Mesenchymal stem cell (in vitro differentiated cells and primary cell): ENCODE measurements at regions not wholly inside any gene's neighbourhood (a gene's known extent, or its start where the extent isn't known, plus 50 kb on each side); places are given as distances from the start of the nearest gene placed in this dataset.

Source experiments
- DNase-seq: peaks from one replicate; pipeline ENCODE4 v3.0.0-alpha.2; 2013
- H2AFZ ChIP-seq: one replicate; pipeline ENCODE4 v1.6.1; 2013; ENCODE audit warnings: low read depth, mild to moderate bottlenecking, control low read depth, inconsistent platforms, low read length, moderate library complexity
- H2AK5ac ChIP-seq: 2 replicates; pipeline ENCODE4 v1.6.1; 2013; ENCODE audit warnings: low read length, moderate library complexity, mild to moderate bottlenecking, inconsistent platforms; ENCODE audit not compliant: severe bottlenecking
- H2BK120ac ChIP-seq: one replicate; pipeline ENCODE4 v1.6.1; 2013; ENCODE audit warnings: low read depth, mild to moderate bottlenecking, inconsistent platforms, low read length, moderate library complexity
- H2BK12ac ChIP-seq, 2 experiments: one replicate each; pipeline ENCODE4 v1.6.1; 2013; ENCODE audit warnings: inconsistent platforms in 2 of 2, low read length in 2 of 2, mild to moderate bottlenecking in 2 of 2, moderate library complexity in 2 of 2, control low read depth in 1 of 2
- H2BK15ac ChIP-seq: one replicate; pipeline ENCODE4 v1.6.1; 2013; ENCODE audit warnings: mild to moderate bottlenecking, low read depth, inconsistent platforms; ENCODE audit not compliant: poor library complexity, severe bottlenecking
- H2BK5ac ChIP-seq: 2 replicates; pipeline ENCODE4 v1.6.1; 2013; ENCODE audit warnings: low read depth, mild to moderate bottlenecking, low read length, control low read depth, inconsistent platforms; ENCODE audit not compliant: poor library complexity, severe bottlenecking
- H3K14ac ChIP-seq, 2 experiments: one replicate each; pipeline ENCODE4 v1.6.1; 2013; ENCODE audit warnings: inconsistent platforms in 2 of 2, low read length in 2 of 2, control low read depth in 1 of 2, mild to moderate bottlenecking in 1 of 2, moderate library complexity in 1 of 2
- H3K18ac ChIP-seq, 2 experiments: one replicate each; pipeline ENCODE4 v1.6.1; 2013; ENCODE audit warnings: inconsistent platforms in 2 of 2, low read length in 2 of 2, control low read depth in 1 of 2, low read depth in 1 of 2, mild to moderate bottlenecking in 1 of 2
- H3K23ac ChIP-seq, 2 experiments: one replicate each; pipeline ENCODE4 v1.6.1; 2013; ENCODE audit warnings: inconsistent platforms in 2 of 2, low read length in 2 of 2, mild to moderate bottlenecking in 2 of 2, moderate library complexity in 2 of 2, control low read depth in 1 of 2
- H3K27ac ChIP-seq: 2 replicates; pipeline ENCODE4 v1.5.1; 2013; ENCODE audit warnings: mild to moderate bottlenecking, moderate library complexity, low read length, control low read depth, inconsistent platforms; ENCODE audit not compliant: poor library complexity, severe bottlenecking
- H3K27me3 ChIP-seq, 2 experiments: 2 replicates each; pipeline versions ENCODE4 v1.6.1 to v1.7.0; 2013; ENCODE audit warnings: low read length in 2 of 2, mild to moderate bottlenecking in 2 of 2, moderate library complexity in 2 of 2, control low read depth in 1 of 2, inconsistent platforms in 1 of 2; ENCODE audit not compliant: control insufficient read depth in 1 of 2, insufficient read depth in 1 of 2
- H3K36me3 ChIP-seq, 2 experiments: 2 replicates each; pipeline versions ENCODE4 v1.6.1 to v1.7.0; 2013; ENCODE audit warnings: low read length in 2 of 2, control low read depth in 1 of 2, inconsistent platforms in 1 of 2, low read depth in 1 of 2, mild to moderate bottlenecking in 1 of 2; ENCODE audit not compliant: insufficient read depth in 2 of 2, control insufficient read depth in 1 of 2
- H3K4ac ChIP-seq, 2 experiments: one replicate each; pipeline ENCODE4 v1.6.1; 2013; ENCODE audit warnings: inconsistent platforms in 2 of 2, low read length in 2 of 2, mild to moderate bottlenecking in 2 of 2, moderate library complexity in 2 of 2, control low read depth in 1 of 2, low read depth in 1 of 2
- H3K4me1 ChIP-seq: 2 replicates; pipeline ENCODE4 v1.6.1; 2013; ENCODE audit warnings: low read depth, low read length, control low read depth; ENCODE audit not compliant: control insufficient read depth, insufficient read depth
- H3K4me2 ChIP-seq: 2 replicates; pipeline ENCODE4 v1.6.1; 2013; ENCODE audit warnings: low read length, mild to moderate bottlenecking, inconsistent platforms; ENCODE audit not compliant: poor library complexity, severe bottlenecking
- H3K4me3 ChIP-seq, 2 experiments: 2 replicates each; pipeline versions ENCODE4 v1.5.1 to v1.7.0; 2013; ENCODE audit warnings: low read length in 2 of 2, mild to moderate bottlenecking in 2 of 2, control low read depth in 1 of 2, low read depth in 1 of 2; ENCODE audit not compliant: insufficient read depth in 1 of 2
- H3K79me1 ChIP-seq: replicated peaks from 2 replicates; pipeline ENCODE4 v1.6.1; 2013; ENCODE audit warnings: mild to moderate bottlenecking, control low read depth, low read length, inconsistent platforms; ENCODE audit not compliant: poor library complexity, severe bottlenecking
- H3K9ac ChIP-seq: 2 replicates; pipeline ENCODE4 v1.7.0; 2013; ENCODE audit warnings: mild to moderate bottlenecking, low read length, moderate library complexity
- H3K9me3 ChIP-seq: 2 replicates; pipeline ENCODE4 v1.7.0; 2013; ENCODE audit warnings: mild to moderate bottlenecking, low read length; ENCODE audit not compliant: control insufficient read depth
- H4K8ac ChIP-seq: one replicate; pipeline ENCODE4 v1.6.1; 2013; ENCODE audit warnings: inconsistent platforms, mild to moderate bottlenecking, low read length, moderate library complexity
- H4K91ac ChIP-seq: one replicate; pipeline ENCODE4 v1.6.1; 2013; ENCODE audit warnings: mild to moderate bottlenecking, low read length, inconsistent platforms
- WGBS: methylation state at CpG from one replicate; pipeline ENCODE4 v1.1.7; 2013; ENCODE audit warnings: mixed read lengths; 5-methylcytosine and 5-hydroxymethylcytosine counted together

GRCh38 chr9:2297771-2298170, 282.6 kb downstream of the SMARCA2 start:
- H3K79me1 ChIP-seq = no peaks in the 10 kb centered on the region
- H3K9me3 ChIP-seq = no peaks in the 10 kb centered on the region
- no peak overlapping the region for H2BK5ac ChIP-seq
- H3K27ac ChIP-seq = no peak overlapping the region
- 69% methylated on average over 1 of the region's 1 CpG for WGBS
- H2BK15ac ChIP-seq = no peak overlapping the region
- no peaks in the 10 kb centered on the region for H3K4me1 ChIP-seq
- H3K14ac ChIP-seq = no peak overlapping the region
- H3K18ac ChIP-seq = no peak overlapping the region
- no peak overlapping the region for H3K4me3 ChIP-seq
- no peak overlapping the region for H3K4ac ChIP-seq
- no peak for DNase-seq
- H4K8ac ChIP-seq = no peak overlapping the region
- no peak overlapping the region for H2AK5ac ChIP-seq
- no peak overlapping the region for H2AFZ ChIP-seq
- H2BK120ac ChIP-seq = no peak overlapping the region
- H2BK12ac ChIP-seq = no peak overlapping the region
- H3K9ac ChIP-seq = no peak overlapping the region
- no peak overlapping the region for H3K4me2 ChIP-seq
- H4K91ac ChIP-seq = no peak overlapping the region
- no peak overlapping the region for H3K23ac ChIP-seq
- no peaks in the 10 kb centered on the region for H3K36me3 ChIP-seq
- H3K27me3 ChIP-seq = no peaks in the 10 kb centered on the region

GRCh38 chr9:2298217-2298616, 283.1 kb downstream of the SMARCA2 start:
- H3K9me3 ChIP-seq = no peaks in the 10 kb centered on the region
- no peak overlapping the region for H3K23ac ChIP-seq
- H2BK12ac ChIP-seq = no peak overlapping the region
- H2AFZ ChIP-seq = no peak overlapping the region
- H3K4me1 ChIP-seq = no peaks in the 10 kb centered on the region
- H3K18ac ChIP-seq = no peak overlapping the region
- no peak overlapping the region for H3K4ac ChIP-seq
- no peak overlapping the region for H3K4me2 ChIP-seq
- H3K27ac ChIP-seq = no peak overlapping the region
- no peak overlapping the region for H2BK120ac ChIP-seq
- H2AK5ac ChIP-seq = no peak overlapping the region
- no peaks in the 10 kb centered on the region for H3K27me3 ChIP-seq
- H4K91ac ChIP-seq = no peak overlapping the region
- DNase-seq = no peak
- no peaks in the 10 kb centered on the region for H3K79me1 ChIP-seq
- WGBS = 74% methylated on average over 1 of the region's 1 CpG
- no peak overlapping the region for H3K9ac ChIP-seq
- H3K36me3 ChIP-seq = no peaks in the 10 kb centered on the region
- no peak overlapping the region for H2BK15ac ChIP-seq
- no peak overlapping the region for H3K4me3 ChIP-seq
- no peak overlapping the region for H4K8ac ChIP-seq
- H3K14ac ChIP-seq = no peak overlapping the region
- H2BK5ac ChIP-seq = no peak overlapping the region

- Histone ChIP-seq H4K8ac (no peak overlapping the region), H3K9ac (no peak overlapping the region), H2AK5ac (no peak overlapping the region), H4K91ac (no peak overlapping the region), H3K36me3 (no peaks in the 10 kb centered on the region), H3K14ac (no peak overlapping the region), H3K23ac (no peak overlapping the region), H2BK15ac (no peak overlapping the region), H3K27ac (no peak overlapping the region), H2BK5ac (no peak overlapping the region), H2BK12ac (no peak overlapping the region), H3K9me3 (no peaks in the 10 kb centered on the region), H2AFZ (no peak overlapping the region), H3K79me1 (no peaks in the 10 kb centered on the region), H3K4me3 (no peak overlapping the region), H3K27me3 (no peaks in the 10 kb centered on the region), H3K18ac (no peak overlapping the region), H2BK120ac (no peak overlapping the region), H3K4me2 (no peak overlapping the region), H3K4ac (no peak overlapping the region), H3K4me1 (no peaks in the 10 kb centered on the region)
- 78% methylated on average over 5 of the region's 5 CpGs for WGBS
- no peak for DNase-seq
Observed at GRCh38 chr9:2299156-2299842, 284.2 kb downstream of the SMARCA2 start.

GRCh38 chr9:2299843-2300205, 284.7 kb downstream of the SMARCA2 start:
- Histone ChIP-seq H3K4me3 (no peak overlapping the region), H3K27me3 (no peaks in the 10 kb centered on the region), H2BK120ac (no peak overlapping the region), H3K18ac (no peak overlapping the region), H2BK5ac (no peak overlapping the region), H2BK15ac (no peak overlapping the region), H3K27ac (no peak overlapping the region), H3K9me3 (no peaks in the 10 kb centered on the region), H3K9ac (no peak overlapping the region), H2BK12ac (no peak overlapping the region), H3K23ac (no peak overlapping the region), H3K4me2 (no peak overlapping the region), H3K4ac (no peak overlapping the region), H4K8ac (no peak overlapping the region), H2AFZ (no peak overlapping the region), H3K79me1 (no peaks in the 10 kb centered on the region), H3K14ac (no peak overlapping the region), H4K91ac (no peak overlapping the region), H2AK5ac (no peak overlapping the region), H3K4me1 (no peaks in the 10 kb centered on the region), H3K36me3 (no peaks in the 10 kb centered on the region)
- no peak for DNase-seq
- WGBS = 77% methylated on average over 4 of the region's 4 CpGs
